ENCODE measurements at regions not wholly inside any gene's neighbourhood (a gene's known extent, or its start where the extent isn't known, plus 50 kb on each side); places are given as distances from the start of the nearest gene placed in this dataset.

DNA sequence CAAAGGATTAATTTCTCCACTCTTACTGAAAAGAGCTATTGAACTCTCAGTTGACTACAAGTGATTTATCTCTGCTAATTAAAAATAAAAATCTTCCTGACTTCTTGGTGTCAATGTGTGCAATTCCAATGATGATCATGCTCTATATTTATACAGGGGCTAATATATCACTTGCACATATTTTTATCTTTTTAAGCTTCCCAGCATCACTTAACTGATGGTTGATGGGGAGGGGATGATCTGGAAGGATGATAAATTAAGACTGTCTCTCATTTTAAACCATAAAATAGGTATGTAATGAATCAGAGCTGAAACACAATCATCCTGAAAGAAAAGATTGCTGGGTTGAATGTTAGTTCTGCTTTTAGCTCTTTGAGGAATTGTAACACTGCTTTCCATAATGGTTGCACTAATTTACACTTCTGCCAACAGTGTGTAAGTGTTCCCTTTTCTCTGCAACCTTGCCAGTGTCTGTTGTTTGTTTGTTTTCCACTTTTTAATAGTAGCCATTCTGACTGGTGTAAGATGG is 169.6 kb upstream of the ECI2 start:
- no peak overlapping the region for H3K4me3 Mint-ChIP-seq
- peaks cover 4 to 5% (median 4%) of the 10 kb centered on the region in 3 donors for H3K9me3 Mint-ChIP-seq
- peaks cover 5% of the 10 kb centered on the region for H3K36me3 Mint-ChIP-seq
- no peak overlapping the region for H3K27ac Mint-ChIP-seq
- H3K4me1 Mint-ChIP-seq: no peaks in the 10 kb centered on the region
- H3K27me3 Mint-ChIP-seq: peaks cover 4% of the 10 kb centered on the region

DNA sequence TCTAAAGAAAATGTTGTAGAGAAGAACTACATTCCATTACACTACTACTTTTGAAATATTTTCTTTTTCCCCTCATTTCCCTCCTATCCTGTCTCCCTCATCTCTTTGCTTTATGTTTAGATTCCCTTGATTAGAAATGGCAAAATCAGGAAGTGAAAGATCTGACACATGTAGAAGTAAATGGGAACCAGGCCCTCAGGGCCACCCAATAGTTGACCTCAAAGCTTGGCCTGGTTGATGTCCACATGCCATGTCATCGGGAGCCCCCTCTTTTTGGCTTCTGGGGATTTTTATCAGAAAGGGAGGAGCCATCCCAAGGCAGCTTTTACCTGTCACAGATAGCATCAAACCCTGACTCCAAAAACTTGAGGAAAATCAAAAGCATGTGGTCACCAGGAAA is 168.3 kb upstream of the ECI2 start:
- Mint-ChIP-seq H3K4me1 (no peaks in the 10 kb centered on the region), H3K27ac (no peak overlapping the region), H3K9me3 (peaks cover 0 to under 1% (median 0%) of the 10 kb centered on the region in 3 donors), H3K27me3 (peaks cover 4% of the 10 kb centered on the region), H3K36me3 (peaks cover 5% of the 10 kb centered on the region), H3K4me3 (no peak overlapping the region)

DNA sequence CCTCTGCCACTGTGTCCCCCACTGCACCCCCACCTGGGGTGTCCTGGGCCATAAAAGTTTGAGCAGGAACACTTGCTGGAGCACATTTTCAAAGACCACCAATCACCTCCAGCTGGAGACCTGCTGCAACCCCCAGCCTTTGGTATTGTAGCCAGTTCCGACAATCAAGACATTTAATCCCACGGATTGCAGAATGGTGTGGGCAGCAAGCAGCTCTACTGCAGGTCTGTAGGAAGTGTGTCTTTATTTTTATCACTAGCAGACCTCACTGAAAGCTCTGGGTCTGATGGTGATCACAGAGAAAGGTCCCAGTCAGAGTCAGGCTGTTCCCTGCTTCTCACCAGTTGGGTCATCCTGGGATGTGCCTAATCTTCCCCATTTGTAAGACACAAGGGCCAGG is 167.1 kb upstream of the ECI2 start:
- H3K27ac Mint-ChIP-seq: no peak overlapping the region
- H3K4me1 Mint-ChIP-seq: no peaks in the 10 kb centered on the region
- peaks cover 4% of the 10 kb centered on the region for H3K27me3 Mint-ChIP-seq
- H3K9me3 Mint-ChIP-seq: peaks cover 3 to 11% (median 6%) of the 10 kb centered on the region in 3 donors
- no peak overlapping the region for H3K4me3 Mint-ChIP-seq
- H3K36me3 Mint-ChIP-seq: peaks cover 5% of the 10 kb centered on the region

DNA sequence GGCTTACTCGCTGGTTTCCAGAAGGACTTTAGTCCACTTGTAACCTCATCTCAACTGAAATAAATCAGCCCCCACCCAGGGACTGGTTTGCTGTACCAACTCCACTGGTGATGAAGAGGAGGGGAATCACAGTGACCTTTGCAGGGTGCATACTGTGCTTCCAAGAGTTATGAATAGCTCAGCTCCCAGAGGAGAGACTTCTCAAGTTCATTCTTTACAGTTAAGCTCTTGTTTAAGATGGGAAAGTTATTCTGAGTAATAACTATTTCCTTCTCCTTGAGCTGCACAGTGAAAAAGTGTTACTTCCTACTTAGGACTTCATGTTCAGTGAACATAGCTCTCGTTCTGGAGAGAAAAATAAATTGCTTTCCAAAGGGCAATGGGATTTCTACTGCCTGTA is 166.5 kb upstream of the ECI2 start:
- Mint-ChIP-seq H3K36me3 (peaks cover 5% of the 10 kb centered on the region), H3K27me3 (peaks cover 4% of the 10 kb centered on the region), H3K4me3 (no peak overlapping the region), H3K4me1 (no peaks in the 10 kb centered on the region), H3K27ac (no peak overlapping the region), H3K9me3 (peaks cover 3 to 12% (median 6%) of the 10 kb centered on the region in 3 donors)

DNA sequence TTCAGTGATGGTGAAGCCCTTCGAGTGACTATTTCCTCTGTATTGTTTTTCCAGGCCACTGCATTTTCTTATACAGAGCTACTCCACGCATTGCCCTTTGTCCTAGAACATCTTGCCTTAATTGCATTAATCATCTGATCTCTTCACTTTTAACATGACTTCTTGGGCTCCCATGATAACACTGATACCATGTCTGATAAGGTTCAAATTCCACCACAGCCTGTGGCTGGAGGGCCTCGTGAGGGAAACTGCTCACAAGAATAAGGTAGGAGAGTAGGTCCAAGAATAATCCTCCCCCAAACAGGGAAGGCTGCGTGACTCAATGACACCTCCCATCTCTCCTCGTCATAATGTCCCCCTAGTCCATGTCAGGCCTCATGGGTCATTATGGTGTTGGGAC is 165.5 kb upstream of the ECI2 start:
- Mint-ChIP-seq H3K27ac (no peak overlapping the region), H3K4me1 (no peaks in the 10 kb centered on the region), H3K4me3 (no peak overlapping the region), H3K27me3 (peaks cover 4% of the 10 kb centered on the region), H3K9me3 (peaks cover 3 to 12% (median 6%) of the 10 kb centered on the region in 3 donors), H3K36me3 (peaks cover 5% of the 10 kb centered on the region)

DNA sequence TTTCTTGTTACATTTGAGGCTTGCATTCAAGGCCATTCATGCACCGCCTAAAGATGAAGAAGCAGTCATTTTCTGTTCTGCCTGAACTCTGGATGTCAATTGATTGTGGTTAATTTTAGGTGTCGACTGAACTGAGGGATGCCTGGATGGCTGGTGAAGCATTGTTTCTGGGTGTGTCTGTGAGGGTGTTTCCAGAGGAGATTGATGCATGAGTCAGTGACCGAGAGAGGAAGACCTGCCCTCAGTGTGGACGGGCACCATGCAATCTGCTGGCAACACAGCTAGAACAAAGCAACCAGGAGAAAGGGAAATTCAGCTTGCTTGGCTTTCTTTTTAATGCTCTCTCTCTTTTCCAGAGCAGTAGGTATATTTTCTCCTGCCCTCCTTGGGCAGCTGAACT is 164.1 kb upstream of the ECI2 start:
- peaks cover 4% of the 10 kb centered on the region for H3K27me3 Mint-ChIP-seq
- H3K9me3 Mint-ChIP-seq: peaks cover 3 to 12% (median 6%) of the 10 kb centered on the region in 3 donors
- H3K27ac Mint-ChIP-seq: no peak overlapping the region
- no peaks in the 10 kb centered on the region for H3K4me1 Mint-ChIP-seq
- peaks cover 5% of the 10 kb centered on the region for H3K36me3 Mint-ChIP-seq
- H3K4me3 Mint-ChIP-seq: no peak overlapping the region

DNA sequence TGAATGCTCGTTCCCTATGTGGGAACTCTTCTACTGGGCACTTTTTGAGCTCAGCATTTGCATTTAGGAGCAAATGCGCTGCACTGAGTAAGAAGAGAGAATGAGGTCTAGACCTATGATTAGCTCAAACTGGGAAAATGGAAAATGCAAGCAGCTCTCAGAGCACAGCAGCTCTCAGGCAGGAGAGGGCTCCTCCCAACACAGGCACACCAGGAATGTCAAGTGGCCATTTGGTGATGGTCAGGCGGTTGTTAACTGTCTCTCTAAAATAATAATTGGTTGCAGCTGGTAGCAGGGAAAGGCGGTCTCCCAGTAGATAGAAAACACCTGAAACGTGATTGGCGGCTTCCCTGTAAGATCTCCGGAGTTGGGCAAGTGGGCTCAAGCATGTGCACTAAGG is 162.0 kb upstream of the ECI2 start:
- H3K9me3 Mint-ChIP-seq: peaks cover 3 to 12% (median 6%) of the 10 kb centered on the region in 3 donors
- H3K4me3 Mint-ChIP-seq: no peak overlapping the region
- no peaks in the 10 kb centered on the region for H3K4me1 Mint-ChIP-seq

DNA sequence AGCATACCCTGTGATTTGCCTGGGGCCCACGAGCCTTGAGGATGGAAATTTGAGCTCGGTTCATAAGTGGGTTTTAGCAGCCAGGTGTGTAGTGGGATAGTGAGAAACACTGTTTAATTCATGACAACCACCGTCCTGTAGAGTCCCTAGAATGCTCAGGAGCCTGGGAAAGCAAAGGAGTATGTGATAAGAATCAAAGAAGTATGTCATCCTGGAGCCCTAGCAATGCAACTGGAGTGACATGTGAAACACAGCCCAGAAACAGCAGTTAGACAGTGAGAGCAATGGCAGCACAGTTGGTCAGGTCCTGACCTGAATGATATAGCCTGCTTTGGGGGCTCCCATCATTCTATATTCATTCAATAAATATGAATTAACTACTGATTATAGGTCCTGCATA is 161.2 kb upstream of the ECI2 start:
- H3K27ac Mint-ChIP-seq: peak overlapping the region in 1 of 3 donors; percentile 49
- peaks cover 3% of the 10 kb centered on the region for H3K36me3 Mint-ChIP-seq
- no peak overlapping the region for H3K4me3 Mint-ChIP-seq
- H3K27me3 Mint-ChIP-seq: peaks cover 7% of the 10 kb centered on the region
- no peaks in the 10 kb centered on the region for H3K4me1 Mint-ChIP-seq
- H3K9me3 Mint-ChIP-seq: peaks cover 3 to 12% (median 6%) of the 10 kb centered on the region in 3 donors

More for the DNA sequence above, 162.0 kb upstream of the ECI2 start:
- H3K27ac Mint-ChIP-seq: no peak overlapping the region
- H3K36me3 Mint-ChIP-seq: peaks cover 3% of the 10 kb centered on the region
- peaks cover 7% of the 10 kb centered on the region for H3K27me3 Mint-ChIP-seq

DNA sequence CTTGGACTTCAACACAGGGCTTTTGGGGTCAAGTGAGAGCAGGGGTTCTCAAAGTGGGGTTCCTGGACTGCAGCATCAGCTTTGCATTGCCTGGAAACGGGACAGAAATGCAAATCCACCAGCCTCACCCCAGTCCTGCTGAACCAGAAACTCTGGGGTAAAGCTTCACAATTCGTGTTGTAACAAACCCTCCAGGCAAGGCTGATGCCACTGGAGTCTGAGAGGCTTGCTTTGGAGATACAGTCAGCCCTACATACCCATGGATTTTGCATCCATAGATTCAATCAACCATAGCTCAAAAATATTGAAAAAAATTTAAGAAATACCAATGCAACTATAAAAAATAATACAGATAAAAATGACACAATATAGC is 160.4 kb upstream of the ECI2 start:
- Mint-ChIP-seq H3K36me3 (peaks cover 3% of the 10 kb centered on the region), H3K27me3 (peaks cover 7% of the 10 kb centered on the region), H3K9me3 (peaks cover 3 to 12% (median 6%) of the 10 kb centered on the region in 3 donors), H3K27ac (no peak overlapping the region), H3K4me1 (no peaks in the 10 kb centered on the region), H3K4me3 (no peak overlapping the region)

DNA sequence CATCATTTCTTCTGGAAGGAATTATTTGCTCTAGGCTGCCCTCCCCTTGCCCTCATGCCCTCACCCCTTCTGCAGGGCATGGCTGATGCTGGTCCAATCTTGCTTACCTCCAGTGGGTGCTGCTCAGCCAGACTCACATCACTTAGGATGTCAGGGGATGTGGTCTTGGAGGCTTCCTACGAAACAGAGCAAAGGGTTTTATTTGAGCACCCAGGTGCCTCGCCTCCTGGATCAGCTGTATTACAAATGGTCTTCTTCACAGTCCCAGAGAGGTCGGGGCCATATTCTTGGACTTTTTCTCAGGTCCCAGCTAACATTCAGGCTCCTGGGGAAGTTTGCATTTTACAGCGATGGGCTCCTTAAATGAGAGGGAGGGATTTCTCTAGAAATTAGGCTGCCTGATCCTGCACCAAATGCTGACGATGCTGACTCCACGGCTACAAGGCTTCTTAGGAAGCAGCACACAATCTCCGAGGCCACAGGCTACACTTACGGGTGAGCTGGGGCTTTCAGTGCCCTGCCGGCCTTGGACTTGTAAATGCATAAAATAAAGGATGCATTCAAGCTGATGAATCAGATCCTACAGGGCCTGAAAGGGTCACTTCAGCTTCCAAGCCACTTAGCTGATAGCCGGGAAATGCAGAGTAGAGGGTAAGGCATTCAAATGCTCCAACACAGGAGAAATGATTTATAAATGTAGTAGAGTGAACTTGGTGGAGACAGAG is 159.8 kb upstream of the ECI2 start:
- Mint-ChIP-seq H3K27ac (no peak overlapping the region), H3K36me3 (peaks cover 3% of the 10 kb centered on the region), H3K27me3 (peaks cover 7% of the 10 kb centered on the region), H3K9me3 (peaks cover 3 to 12% (median 6%) of the 10 kb centered on the region in 3 donors), H3K4me3 (no peak overlapping the region), H3K4me1 (no peaks in the 10 kb centered on the region)

DNA sequence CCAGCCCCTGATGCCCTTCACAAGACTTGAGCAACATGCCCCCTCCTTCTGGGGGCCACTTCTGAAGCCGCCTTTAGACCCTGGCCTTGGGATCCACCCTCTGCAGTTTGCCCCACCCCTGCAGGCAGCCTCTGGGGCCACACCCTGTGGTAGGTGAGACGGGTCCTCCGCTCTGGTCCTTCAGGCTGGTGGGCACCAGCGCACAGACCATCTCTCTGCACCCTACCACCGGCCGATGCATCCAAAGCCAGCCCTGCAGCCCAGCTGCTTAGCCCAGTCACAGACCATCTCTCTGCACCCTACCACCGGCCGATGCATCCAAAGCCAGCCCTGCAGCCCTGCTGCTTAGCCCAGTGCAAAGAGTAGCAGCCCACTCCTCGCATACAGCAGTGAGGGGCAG is 159.3 kb upstream of the ECI2 start:
- no peak overlapping the region for H3K27ac Mint-ChIP-seq
- no peaks in the 10 kb centered on the region for H3K4me1 Mint-ChIP-seq
- H3K27me3 Mint-ChIP-seq: peaks cover 5% of the 10 kb centered on the region
- no peak overlapping the region for H3K4me3 Mint-ChIP-seq
- H3K9me3 Mint-ChIP-seq: peaks cover 3 to 12% (median 6%) of the 10 kb centered on the region in 3 donors
- peaks cover 3% of the 10 kb centered on the region for H3K36me3 Mint-ChIP-seq

DNA sequence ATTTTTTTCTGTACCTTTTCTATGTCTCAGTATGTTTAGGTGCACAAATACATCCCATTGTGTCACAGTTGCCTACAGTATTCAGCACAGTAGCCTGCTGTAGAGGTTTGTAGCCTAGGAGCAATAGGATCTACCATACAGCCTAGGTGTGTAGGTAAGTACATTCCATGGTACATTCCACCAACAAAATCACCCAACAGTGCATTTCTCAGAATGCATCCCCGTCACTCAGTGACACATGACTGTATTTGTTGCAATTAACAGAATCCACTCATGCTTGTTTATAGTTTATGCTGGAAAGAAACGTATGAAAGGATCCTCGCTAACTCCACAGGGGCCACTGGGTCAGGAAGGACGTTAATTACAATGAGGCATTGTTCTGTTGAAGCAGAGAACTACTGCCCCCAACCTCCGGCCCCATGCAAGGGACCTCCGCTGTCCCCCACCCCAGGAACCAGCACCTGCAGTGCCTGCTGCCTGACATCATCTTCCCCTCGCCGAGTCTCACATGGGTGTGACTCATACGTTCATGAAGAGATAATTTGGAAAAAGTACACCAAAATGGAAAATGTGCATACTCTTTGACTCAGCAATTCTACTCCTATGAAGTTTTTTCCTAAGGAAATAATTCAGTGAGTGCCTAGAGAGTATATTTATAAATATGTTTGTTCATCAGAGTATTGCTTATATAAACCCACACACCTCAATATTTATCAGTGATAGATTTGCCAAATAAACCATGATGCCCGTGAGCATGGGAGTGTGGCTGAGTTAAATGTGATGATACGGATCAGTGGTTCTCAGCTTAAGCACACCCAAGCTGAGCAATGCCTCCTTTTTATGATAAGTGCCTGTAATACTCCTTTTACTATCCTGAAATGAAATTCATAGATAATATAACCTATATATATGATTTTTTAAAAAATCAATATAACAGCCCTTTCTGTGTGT is 156.4 kb upstream of the ECI2 start:
- Mint-ChIP-seq H3K4me3 (no peak overlapping the region), H3K27me3 (peaks cover 5% of the 10 kb centered on the region), H3K36me3 (peaks cover 3% of the 10 kb centered on the region)

DNA sequence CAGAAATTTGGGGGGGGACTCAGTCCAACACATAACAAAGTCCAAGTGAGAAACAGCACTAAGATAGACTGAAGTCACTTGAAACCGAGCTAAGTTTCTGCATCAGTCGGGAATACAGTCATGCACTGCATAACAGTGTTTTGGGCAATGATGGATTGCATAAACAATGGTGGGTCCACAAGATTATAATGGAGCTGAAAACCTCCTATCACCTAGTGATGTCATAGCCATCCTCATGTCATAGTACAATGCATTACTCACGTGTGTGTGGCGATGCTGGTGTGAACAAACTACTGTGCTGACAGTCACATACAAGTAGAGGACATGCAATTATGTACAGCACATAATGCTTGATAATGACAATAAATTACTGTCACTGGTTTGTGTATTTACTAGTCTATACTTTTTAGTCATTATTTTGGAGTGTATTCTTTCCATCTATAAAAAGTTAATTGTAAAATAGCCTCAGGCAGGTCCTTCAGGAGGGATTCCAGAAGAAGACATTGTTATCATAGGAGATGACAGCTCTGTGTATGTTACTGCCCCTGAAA is 154.5 kb upstream of the ECI2 start:
- no peak overlapping the region for H3K4me3 Mint-ChIP-seq
- H3K27me3 Mint-ChIP-seq: peaks cover 7% of the 10 kb centered on the region
- H3K4me1 Mint-ChIP-seq: peaks cover 0 to 3% (median 2%) of the 10 kb centered on the region in 3 donors
- H3K27ac Mint-ChIP-seq: no peak overlapping the region
- no peaks in the 10 kb centered on the region for H3K9me3 Mint-ChIP-seq
- peaks cover 3% of the 10 kb centered on the region for H3K36me3 Mint-ChIP-seq

More for the DNA sequence above, 156.4 kb upstream of the ECI2 start:
- Mint-ChIP-seq H3K9me3 (no peaks in the 10 kb centered on the region), H3K27ac (no peak overlapping the region), H3K4me1 (peaks cover 0 to under 1% (median 0%) of the 10 kb centered on the region in 3 donors)

DNA sequence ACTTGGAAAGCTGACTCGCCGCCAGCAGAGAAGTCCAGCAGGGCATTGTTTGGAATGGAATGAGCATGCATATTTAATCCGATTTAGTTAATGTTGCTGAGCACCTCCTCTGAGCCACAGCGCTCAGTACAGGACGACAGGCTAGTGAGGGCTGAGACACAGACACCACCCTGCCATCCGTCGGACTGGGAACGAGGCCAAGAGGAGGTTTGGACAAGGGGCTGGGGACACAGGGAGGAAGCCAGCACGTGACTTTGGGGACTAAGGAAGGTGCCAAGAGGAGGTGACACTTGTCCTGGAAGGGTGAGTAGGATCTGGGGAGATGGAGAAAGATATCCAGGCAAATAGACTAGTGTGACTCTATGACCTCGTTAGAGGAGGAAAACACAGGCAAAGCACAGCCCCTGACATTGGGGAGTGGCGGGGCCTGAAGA is 152.5 kb upstream of the ECI2 start:
- H3K4me3 Mint-ChIP-seq: no peak overlapping the region
- peaks cover 6% of the 10 kb centered on the region for H3K27me3 Mint-ChIP-seq
- H3K4me1 Mint-ChIP-seq: peaks cover 0 to 3% (median 2%) of the 10 kb centered on the region in 3 donors
- H3K9me3 Mint-ChIP-seq: no peaks in the 10 kb centered on the region
- H3K27ac Mint-ChIP-seq: peak overlapping the region in 1 of 3 donors; percentile 64
- H3K36me3 Mint-ChIP-seq: peaks cover 2% of the 10 kb centered on the region

DNA sequence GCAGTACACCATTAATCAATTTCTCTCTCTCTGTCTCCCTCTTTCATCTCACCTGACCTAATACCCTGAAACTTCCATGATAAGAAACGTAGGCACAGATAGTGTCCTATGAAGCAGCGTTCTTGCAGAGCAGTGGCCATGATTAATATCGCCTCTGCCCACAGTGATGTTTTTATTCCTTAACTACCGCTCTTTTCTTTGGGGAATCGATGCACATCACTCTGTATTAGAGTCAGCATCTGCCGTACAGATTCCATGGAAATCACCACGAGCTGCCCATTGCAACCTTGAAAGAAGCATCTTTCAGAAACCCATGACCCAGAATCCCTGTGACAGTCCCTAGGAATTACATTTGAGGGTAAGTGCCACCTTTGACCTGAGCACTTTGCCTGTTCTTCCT is 152.0 kb upstream of the ECI2 start:
- Mint-ChIP-seq H3K27ac (no peak overlapping the region), H3K4me3 (no peak overlapping the region), H3K4me1 (peaks cover 0 to 4% (median 3%) of the 10 kb centered on the region in 3 donors), H3K36me3 (no peaks in the 10 kb centered on the region), H3K9me3 (no peaks in the 10 kb centered on the region), H3K27me3 (peaks cover 6% of the 10 kb centered on the region)
